CD4-positive, alpha-beta T cell treated with Interleukin-21 for 1 hour (primary cell): ENCODE measurements at regions not wholly inside any gene's neighbourhood (a gene's known extent, or its start where the extent isn't known, plus 50 kb on each side); places are given as distances from the start of the nearest gene placed in this dataset.
"Not testable (repeated sequence)": the region's sequence is repeated elsewhere in the genome, so short reads cannot be mapped to it uniquely, and the experiment has no call there.

Experiments
- DNase-seq: peaks from one replicate; pipeline ENCODE4 v3.0.0-alpha.2; 2020

DNA sequence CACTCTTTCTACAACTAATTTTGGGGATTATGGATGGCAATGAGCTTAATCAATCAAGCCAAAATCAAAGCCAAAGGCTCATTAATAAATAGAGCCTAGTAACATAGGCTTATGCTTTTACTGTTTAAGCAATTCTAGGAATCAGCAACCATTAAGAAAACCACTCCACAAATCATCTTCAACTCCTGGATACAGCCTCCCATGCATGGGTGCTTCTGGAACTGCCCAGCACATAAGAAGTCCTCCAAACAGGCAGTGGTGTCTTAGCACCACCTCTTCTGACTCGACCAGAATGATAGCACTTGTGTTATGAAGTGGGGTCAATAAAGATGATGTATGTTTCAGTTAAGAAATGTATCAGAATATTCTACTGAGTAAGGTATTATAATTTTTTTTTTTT is 104.4 kb upstream of the SERPINE2 start:
- no peak for DNase-seq

DNA sequence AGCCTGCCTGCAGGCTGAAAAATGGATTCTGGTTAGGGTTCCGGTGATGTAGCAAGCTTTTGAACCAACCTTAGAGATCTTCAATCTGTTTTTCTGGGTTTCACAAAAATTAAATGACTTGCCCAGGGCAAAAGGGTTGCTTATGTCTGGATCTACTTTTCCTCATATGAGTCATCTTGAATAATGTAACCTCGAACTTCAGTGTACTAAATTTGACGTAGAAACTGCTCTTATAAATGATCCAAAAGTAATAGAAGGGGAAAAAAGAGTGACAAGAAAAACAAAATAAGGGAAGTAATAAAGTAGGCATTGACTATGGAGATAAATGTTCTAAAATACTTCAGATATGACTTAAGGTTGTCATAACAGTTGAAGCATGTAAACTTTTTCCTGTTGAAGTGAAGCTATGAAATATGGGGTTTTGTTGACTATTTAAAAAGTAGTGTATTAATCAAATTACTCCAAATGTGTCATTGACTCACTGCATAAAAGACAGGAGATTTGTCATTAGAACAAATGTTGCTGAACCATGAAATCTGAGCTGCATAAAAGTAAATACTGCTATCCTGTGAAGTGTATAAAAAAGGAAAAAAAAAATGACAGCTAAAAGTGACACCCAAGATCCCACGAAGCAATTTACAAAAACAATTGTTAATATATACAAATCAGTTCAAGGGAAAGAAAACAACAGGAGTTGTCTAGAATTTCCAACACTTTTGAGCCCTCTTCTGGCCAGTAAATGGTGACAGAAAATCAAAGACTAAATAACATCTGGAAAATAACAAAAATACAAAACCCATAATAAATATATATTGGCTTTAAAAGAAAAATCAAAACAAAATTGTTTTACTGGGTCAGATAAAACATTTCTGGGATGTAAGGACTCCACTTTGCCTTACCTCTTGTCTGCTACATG is 103.6 kb upstream of the SERPINE2 start:
- DNase-seq, result no peak

DNA sequence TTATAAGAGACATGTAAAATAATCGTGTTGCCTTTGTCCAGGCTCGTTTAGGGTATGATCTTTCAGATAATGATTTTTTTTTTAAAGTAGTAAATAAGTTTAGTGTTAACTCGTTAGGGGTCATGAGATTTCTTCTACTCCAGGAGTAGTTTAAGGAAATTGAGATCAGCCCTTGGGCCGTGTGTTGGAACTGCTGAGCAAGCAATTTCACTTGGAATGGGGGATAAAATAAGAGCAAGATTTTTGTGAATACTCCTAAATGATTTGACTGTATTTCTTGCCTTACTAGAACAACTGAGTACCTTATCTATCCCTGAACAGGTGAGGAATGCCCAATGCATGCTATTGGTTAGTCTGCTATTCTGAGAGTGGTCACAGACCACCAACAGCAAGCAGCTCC is 102.2 kb upstream of the SERPINE2 start:
- no peak for DNase-seq

GRCh38 chr2:224137208-224137607 is 98.1 kb upstream of the SERPINE2 start:
- DNase-seq, result no peak

- DNase-seq, result no peak
Observed at GRCh38 chr2:224136396-224136795, 97.3 kb upstream of the SERPINE2 start.

DNA sequence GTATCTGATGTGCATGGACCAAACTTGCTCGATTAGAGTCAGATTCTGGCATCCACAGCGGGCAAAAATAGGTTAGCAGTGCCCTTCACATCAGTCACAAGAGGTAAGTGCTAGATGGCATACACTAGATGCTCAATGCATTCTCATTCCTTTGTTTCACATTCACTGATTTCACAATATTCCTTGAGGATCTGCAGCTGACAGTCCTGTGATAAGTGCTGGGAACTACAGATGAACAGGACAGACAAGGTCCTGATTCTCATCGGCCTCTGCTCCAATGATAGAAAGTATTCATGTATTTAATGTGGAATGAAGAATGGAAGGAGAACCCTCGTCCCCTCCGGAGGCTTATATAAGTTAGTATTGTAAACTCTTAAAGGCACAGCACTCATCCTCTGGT is 96.8 kb upstream of the SERPINE2 start:
- no peak for DNase-seq

GRCh38 chr2:224134003-224134734 is 95.1 kb upstream of the SERPINE2 start:
- DNase-seq, result no peak

DNA sequence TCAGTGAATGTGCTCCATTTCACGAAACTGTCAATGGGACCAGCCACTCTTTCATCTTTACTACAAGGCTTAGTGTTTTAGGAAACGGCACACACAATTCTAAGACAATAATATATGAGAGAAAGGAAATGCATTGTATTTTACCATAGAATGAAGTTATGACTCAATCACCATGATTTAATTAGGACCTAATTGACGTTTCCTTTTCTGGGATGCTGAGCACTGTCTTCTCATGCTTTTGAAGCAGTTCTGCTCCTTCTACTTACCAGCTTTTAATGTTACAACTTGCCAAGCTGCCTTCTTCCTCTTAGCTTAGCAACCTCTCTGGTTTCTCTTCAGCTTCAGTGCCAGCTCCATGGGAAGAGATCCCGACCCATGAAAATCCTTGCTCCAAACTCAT is 94.3 kb upstream of the SERPINE2 start:
- DNase-seq, result no peak

GRCh38 chr2:224127871-224128501 is 88.9 kb upstream of the SERPINE2 start:
- DNase-seq, result no peak

DNA sequence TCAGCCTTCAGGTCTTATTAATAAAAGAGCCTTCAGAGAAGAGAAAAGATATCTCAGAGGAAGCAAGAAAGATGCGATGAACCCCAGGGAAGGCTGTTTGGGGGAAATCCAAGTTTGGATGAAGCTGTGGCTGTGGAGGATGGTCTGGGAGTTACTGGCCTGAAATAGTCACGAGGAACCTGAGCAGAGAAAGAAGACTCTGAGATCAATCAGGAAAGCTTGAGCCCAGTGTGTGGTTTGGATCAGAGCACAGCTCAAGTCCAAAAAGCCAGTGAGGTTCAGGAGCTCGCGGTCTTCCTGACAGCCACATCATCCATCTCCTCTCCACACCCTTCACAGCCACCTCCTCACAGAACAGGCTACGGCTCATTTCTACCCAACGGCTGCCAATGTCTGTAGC is 87.4 kb upstream of the SERPINE2 start:
- DNase-seq, result no peak

GRCh38 chr2:224126003-224126402 is 86.9 kb upstream of the SERPINE2 start:
- no peak for DNase-seq

GRCh38 chr2:224122542-224122941 is 83.5 kb upstream of the SERPINE2 start:
- no peak for DNase-seq

DNA sequence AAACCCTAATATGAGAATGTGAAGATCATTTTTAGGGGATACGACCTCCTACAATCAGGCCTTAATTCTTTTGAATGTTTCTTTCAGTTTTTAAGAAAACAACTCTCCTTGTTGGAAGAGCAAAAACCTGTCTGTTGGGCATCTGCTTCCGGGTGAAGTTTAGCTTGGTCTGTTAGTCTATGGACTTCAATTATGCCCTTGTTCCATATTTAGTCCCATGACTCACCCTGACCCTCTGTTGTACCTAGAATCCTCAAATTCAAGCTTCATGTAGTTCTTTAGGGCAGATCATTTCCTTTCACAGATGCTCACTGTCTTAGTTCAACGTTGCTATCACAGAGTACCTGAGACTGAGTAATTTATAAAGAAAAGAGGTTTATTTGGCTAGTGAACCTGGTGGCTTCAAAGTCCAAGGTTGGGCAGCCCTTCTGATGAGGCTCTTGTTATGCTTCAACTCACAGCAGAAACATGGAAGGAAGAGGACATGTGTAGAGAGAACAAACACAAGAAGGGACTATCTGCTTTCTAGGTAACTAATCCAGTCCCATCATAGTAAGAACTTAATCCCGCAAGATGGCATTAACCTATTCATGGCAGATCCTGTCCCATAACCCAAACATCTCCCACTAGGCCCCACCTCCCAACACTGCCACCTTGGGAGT is 82.5 kb upstream of the SERPINE2 start:
- no peak for DNase-seq

DNA sequence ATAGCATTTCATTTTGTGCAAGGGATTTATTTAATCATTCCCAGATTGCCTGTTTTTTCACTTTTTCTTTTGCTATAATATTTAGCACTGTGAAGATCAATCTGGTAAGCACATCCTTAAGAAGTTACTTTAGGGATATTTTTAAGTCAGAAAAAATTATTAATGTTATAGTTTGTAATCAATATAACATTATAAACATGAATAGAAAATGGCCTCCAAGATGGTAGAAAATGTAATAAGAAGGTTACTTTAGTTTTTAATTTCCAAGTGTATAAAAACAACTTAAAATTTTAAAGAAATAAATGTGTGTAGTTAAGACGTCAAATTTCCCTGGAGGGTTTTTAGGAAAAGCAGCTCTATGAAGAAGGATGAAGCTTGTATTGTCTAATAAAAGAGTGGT is 81.9 kb upstream of the SERPINE2 start:
- no peak for DNase-seq

- DNase-seq, result not testable (repeated sequence)
Observed at GRCh38 chr2:224119846-224120245, 80.8 kb upstream of the SERPINE2 start.

- no peak for DNase-seq
Observed at GRCh38 chr2:224114428-224114827, 75.3 kb upstream of the SERPINE2 start.

DNA sequence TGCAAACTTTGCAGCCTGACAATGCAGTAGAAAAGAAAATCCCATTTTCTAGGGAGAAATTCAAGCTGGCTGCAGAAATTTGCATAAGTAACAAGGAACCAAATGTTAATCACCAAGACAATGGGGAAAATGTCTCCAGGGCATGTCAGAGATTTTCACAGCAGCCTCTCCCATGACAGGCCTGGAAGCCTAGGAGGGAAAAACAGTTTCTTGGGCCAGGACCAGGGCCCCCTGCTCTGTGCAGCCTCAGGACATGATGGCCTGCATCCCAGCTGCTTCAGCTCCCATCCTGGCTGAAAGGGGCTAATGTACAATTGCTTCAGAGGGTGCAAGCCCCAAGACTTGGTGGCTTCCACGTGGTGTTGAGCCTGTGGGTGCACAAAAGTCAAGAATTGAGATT is 74.8 kb upstream of the SERPINE2 start:
- not testable (repeated sequence) for DNase-seq

DNA sequence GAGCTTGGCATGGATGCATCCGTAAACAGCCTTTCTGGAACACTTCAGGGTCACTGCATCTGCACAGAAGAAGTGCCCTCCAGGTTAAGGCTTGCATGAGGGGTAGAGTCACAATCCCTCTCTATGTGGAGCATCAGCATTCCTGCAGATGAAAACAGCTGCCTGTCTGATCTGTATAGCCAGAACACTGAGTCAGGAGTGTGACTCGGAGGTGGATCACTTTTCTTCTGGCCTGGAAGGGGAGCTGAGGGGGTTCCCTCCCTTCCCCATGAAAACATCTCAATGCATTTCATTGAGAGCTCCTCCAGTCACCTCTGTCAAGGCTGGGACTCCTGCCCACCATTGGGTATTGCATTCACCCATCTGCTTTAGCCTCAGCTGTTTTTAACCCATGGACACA is 72.5 kb upstream of the SERPINE2 start:
- DNase-seq, result no peak

- no peak for DNase-seq
Observed at GRCh38 chr2:224110811-224111210, 71.7 kb upstream of the SERPINE2 start.

- no peak for DNase-seq
Observed at GRCh38 chr2:224109751-224110150, 70.7 kb upstream of the SERPINE2 start.

DNA sequence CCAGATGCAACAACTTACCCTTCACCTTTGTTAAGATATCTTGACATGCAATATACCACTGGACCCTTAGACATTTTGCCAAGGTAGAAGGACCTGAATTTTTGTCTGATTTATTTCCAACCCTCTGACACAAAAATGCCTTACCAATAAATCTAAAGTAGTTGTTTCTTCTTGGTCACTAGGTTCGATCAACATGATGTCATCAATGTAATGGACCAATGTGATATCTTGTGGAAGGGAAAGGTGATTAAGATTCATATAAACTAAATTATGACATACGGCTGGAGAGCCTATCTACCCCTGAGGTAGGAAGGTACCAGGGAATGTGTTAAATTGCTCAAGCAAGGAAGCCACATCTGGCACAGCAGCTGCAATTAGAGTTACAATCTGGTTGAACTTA is 67.7 kb upstream of the SERPINE2 start:
- DNase-seq, result no peak

- no peak for DNase-seq
Observed at GRCh38 chr2:224104668-224105386, 65.7 kb upstream of the SERPINE2 start.

DNA sequence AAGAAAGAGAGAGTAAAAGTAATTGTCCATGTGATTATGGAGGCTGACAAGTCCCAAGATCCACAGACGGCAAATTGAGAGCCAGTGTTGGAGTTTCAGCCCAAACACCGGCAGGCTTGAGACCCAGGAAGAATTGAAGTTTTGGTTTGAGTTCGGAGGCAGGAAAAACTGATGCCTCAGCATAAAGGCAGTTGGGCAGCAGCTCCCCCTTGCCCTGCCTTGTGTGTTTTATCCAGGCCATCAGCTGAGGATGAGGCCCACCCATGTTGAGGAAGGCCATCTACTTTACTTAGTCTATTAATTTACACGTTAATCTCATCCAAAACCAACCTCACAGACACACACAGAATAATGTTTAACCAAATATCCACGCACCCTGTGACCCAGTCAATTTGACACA is 64.6 kb upstream of the SERPINE2 start:
- no peak for DNase-seq
